ENCODE measurements at regions not wholly inside any gene's neighbourhood (a gene's known extent, or its start where the extent isn't known, plus 50 kb on each side); places are given as distances from the start of the nearest gene placed in this dataset.

GRCh38 chr5:4540375-4541173 is 599.6 kb upstream of the ADAMTS16 start:
- no peak for DNase-seq (ENCODE audit: low read depth)

DNA sequence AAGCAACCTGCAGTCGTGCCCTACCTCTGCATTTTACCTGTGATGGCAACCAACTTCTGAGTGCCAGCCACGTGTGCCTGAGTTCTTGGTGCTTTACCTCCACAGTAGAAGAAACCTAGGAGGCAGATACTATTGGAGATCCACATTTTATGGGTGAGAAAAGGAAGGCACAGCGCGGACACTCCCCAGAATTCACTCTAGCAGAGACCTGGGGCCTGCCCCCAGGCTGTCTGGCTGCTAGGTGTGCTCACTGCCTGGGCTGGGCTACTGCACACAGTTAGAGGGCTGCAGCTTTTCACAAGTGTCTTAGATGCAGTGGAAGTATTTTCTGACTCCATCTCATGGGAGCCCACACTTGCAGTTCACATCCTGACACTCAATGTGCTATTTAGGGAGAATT is 598.8 kb upstream of the ADAMTS16 start:
- no peak for TF ChIP-seq CTCF (conservative IDR thresholded peaks at IDR 0.05; ENCODE audit: control insufficient read depth, insufficient read depth, low read depth, low read length)
- DNase-seq (ENCODE audit: low read depth) = no peak

More at GRCh38 chr5:4540375-4541173, 599.6 kb upstream of the ADAMTS16 start:
- no peak for TF ChIP-seq CTCF (conservative IDR thresholded peaks at IDR 0.05; ENCODE audit: control insufficient read depth, insufficient read depth, low read depth, low read length)
- no peak overlapping the region for H3K4me3 ChIP-seq (ENCODE audit: control insufficient read depth, low read depth, low read length)

GRCh38 chr5:4542145-4542778 is 597.9 kb upstream of the ADAMTS16 start:
- H3K4me3 ChIP-seq (ENCODE audit: control insufficient read depth, low read depth, low read length) = no peak overlapping the region
- no peak for TF ChIP-seq CTCF (conservative IDR thresholded peaks at IDR 0.05; ENCODE audit: control insufficient read depth, insufficient read depth, low read depth, low read length)
- DNase-seq (ENCODE audit: low read depth) = no peak

More for the DNA sequence above, 598.8 kb upstream of the ADAMTS16 start:
- no peak overlapping the region for H3K4me3 ChIP-seq (ENCODE audit: control insufficient read depth, low read depth, low read length)

GRCh38 chr5:4544049-4544670 is 596.0 kb upstream of the ADAMTS16 start:
- H3K4me3 ChIP-seq (ENCODE audit: control insufficient read depth, low read depth, low read length) = no peak overlapping the region
- no peak for TF ChIP-seq CTCF (conservative IDR thresholded peaks at IDR 0.05; ENCODE audit: control insufficient read depth, insufficient read depth, low read depth, low read length)

DNA sequence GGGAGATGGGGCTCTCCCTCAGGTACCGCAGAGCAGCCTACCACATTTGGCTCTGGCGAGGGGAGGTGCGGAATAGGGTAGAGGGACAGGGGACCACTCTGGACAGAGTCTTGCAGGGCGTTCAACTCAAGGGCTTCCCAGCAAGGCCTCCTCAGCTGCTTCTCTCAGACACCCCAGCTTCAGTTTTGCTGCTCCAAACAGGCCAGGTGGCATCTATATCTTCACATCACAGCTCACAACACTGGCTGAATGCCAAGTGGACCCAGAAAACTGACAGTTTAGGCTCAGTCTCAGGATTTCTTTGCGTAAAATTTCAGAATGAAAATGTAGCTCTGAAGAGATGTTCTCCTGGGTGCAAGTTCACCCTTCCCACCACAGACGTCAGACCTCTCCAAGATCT is 592.6 kb upstream of the ADAMTS16 start:
- DNase-seq (ENCODE audit: low read depth) = no peak
- no peak for TF ChIP-seq CTCF (conservative IDR thresholded peaks at IDR 0.05; ENCODE audit: control insufficient read depth, insufficient read depth, low read depth, low read length)
- H3K4me3 ChIP-seq (ENCODE audit: control insufficient read depth, low read depth, low read length) = no peak overlapping the region

More at GRCh38 chr5:4544049-4544670, 596.0 kb upstream of the ADAMTS16 start:
- no peak for DNase-seq (ENCODE audit: low read depth)

DNA sequence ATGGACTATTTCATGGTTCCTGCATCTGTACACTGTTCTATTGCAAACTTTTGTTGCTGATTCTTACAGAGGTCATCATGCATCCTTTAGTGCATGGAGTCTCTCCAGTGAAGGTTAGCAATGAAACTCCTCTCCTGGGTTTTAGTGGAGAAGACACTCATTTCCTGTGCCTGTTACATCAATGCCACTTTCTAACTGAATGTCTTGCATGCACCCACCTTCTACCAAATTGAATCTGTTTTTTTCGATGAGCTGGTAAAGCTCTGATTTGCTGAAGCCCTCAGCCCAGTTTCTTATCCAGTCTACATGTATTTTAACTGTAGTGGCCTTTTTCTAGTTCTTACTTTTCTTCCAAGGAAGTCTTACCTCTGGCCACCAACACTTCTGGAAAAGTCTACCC is 591.8 kb upstream of the ADAMTS16 start:
- no peak overlapping the region for H3K4me3 ChIP-seq (ENCODE audit: control insufficient read depth, low read depth, low read length)
- no peak for TF ChIP-seq CTCF (conservative IDR thresholded peaks at IDR 0.05; ENCODE audit: control insufficient read depth, insufficient read depth, low read depth, low read length)
- no peak for DNase-seq (ENCODE audit: low read depth)
